ENCODE measurements at regions not wholly inside any gene's neighbourhood (a gene's known extent, or its start where the extent isn't known, plus 50 kb on each side); places are given as distances from the start of the nearest gene placed in this dataset.

DNA sequence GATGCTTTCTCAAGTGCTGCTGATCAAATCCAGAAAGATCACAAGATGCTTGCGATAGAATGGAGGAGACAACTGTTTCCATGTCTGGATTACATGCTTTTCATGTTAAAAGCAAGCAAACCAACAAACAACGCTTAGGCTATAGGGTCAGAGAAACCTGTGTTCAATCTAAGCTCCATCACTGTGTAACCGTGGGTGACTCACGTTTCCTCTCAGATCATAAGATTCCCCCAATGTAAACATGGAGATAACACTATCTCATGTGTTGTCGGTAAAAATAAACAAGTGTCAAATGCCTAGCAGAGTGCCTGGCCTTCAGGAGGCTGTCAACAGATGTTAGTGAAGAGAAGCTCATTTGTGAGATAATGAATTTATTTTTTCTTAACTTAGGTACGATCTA, 907.8 kb downstream of the NTRK3 start:
- DNase-seq (ENCODE audit: low read depth), result no peak
- H3K4me3 ChIP-seq (ENCODE audit: low read depth, low read length), result no peak overlapping the region

DNA sequence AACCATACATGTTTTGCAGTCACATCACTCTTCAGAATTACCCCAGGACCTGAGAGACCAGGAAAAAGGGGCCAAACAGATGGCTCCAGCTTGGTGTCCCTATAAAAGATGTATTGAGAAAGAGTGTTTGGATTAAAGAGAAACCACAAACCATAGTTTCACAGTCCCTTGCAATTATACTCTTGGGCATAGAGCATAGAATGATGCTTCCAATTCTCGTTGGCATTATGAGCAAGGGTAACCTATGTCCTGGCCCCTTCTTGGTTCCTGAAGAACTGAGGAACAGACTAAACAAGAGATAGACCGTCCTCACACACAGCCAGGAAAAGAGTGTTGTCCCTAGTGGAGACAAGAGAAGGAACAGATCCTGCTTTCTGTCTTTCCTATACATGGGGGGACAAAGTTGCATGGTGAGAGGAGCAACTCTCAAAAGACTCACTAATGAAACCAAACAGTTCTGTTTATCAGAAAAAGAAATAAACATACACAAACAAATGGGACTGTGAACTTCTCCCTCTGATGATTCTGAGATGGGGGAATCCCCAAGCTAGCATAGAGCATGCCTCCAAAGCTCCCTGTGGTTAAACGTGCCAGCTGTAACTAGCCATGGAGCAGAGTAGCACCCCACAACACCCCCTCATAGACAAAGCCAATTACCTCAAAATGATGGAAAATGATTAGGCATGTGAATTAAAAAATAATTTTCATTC, 908.6 kb downstream of the NTRK3 start:
- H3K4me3 ChIP-seq (ENCODE audit: low read depth, low read length), result no peak overlapping the region

DNA sequence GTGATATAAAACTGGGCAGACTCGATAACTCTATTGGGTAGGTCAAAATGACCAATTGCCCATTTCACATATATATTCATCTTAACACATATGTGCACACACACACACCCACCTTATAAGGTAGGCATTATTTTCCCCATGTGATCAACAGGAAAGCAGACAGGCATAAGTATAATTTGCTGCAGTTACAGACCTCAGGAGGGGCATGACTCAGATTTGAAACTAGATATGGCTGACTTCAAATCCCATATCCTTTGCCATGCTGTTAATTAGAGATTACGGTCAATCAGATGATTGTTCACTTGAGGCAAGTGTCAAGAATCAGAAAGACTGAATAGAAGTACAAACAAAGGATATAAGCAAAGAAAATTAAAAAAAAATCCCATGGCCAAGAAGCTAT, 910.6 kb downstream of the NTRK3 start:
- no peak for DNase-seq (ENCODE audit: low read depth)

More for the DNA sequence above, 908.6 kb downstream of the NTRK3 start:
- DNase-seq (ENCODE audit: low read depth), result no peak

DNA sequence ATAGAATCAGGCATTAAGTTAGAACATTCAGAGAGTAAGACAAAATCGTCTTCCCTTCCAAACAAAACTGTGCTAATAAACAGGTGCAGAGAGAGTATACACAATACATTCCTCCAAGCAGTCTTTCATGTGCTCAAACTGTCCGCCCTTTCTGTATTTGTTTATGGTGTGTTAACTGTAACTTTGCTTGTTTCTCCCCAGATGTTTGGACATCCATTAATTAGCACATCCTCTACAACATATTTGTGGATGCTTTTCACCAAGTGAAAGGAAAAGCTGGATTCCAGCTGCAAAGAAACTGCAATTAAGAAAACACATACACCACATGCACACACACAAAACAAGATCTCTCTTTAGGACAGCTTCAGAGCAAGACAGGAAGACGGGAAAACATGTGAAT, 912.6 kb downstream of the NTRK3 start:
- no peak overlapping the region for H3K4me3 ChIP-seq (ENCODE audit: low read depth, low read length)
- no peak for DNase-seq (ENCODE audit: low read depth)

More for the DNA sequence above, 910.6 kb downstream of the NTRK3 start:
- H3K4me3 ChIP-seq (ENCODE audit: low read depth, low read length), result no peak overlapping the region

DNA sequence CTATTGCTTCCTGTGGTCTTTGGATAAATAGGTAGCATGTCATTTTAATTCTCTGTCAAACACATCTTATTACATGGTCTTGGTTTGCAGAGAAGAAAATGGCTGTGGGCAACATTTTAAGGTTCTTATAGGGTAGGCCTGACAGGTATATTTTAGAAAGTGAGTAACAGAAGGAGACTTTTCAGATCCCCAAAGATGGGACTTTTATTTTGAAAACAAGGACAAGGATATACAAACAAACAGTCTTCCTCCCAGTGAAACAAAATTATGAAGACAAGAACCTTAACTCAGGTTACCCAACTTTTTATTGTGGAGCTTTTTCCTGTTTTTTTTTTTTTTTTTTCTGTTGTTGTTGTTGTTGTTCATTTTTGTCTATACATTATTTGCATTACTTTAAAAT, 916.2 kb downstream of the NTRK3 start:
- DNase-seq (ENCODE audit: low read depth), result no peak

DNA sequence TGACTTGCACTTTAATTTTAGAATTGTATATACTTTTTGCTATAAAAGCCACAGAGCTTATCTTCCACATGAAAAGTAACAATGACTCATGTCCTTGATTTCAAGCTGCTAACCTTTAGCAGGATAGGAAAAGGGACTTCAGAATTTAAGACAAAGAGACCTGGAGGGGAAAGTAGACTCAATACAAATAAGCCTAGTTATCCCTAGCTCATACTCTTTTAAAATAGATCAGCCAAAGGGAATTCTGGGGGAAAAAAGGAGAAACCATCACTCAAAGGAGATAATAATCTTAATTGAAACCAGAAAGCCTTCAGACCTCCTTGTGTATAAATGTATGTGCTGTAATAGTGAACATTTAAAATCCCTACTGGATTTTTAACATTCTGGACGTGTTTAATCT, 930.3 kb downstream of the NTRK3 start:
- no peak for DNase-seq (ENCODE audit: low read depth)
- no peak overlapping the region for H3K4me3 ChIP-seq (ENCODE audit: low read depth, low read length)

More for the DNA sequence above, 916.2 kb downstream of the NTRK3 start:
- H3K4me3 ChIP-seq (ENCODE audit: low read depth, low read length), result no peak overlapping the region

DNA sequence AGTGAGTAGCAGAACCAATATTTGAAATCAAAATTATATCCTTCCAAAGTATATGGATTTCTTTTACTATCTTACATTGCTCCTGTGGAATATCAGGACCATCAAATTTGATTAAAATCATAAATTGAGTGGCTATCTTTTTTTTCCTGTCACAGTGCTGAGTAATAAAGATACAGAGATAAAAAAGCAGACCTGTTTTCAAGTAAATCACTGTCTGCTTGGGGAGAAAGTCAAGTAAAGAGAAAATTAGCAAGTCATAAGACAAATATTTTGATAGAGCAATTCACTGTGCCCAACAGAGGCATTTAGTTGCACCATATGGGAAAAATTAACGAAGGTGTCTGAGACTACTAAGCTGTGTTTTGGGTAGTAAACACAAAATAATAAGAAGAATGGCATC, 933.7 kb downstream of the NTRK3 start:
- DNase-seq (ENCODE audit: low read depth), result no peak
- H3K4me3 ChIP-seq (ENCODE audit: low read depth, low read length), result no peak overlapping the region

DNA sequence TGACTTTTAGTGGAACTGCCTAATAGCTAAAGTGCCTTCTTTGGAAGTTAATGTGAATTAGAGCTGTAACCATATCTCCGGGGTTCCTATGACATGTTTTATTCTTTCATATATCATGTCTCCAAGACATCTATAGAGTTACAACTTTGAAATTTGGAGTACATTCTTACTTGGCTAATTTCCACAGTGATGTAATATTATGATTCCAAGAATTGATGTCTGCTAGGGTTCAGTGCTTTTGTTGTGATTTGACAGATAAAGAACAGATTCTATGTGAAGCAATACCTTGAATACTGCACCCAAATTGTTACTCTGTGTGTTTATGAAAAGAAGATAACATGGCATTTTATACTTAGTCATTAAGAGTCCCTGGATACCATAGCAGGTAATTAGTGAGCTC, 934.3 kb downstream of the NTRK3 start:
- no peak for DNase-seq (ENCODE audit: low read depth)
- H3K4me3 ChIP-seq (ENCODE audit: low read depth, low read length), result no peak overlapping the region

DNA sequence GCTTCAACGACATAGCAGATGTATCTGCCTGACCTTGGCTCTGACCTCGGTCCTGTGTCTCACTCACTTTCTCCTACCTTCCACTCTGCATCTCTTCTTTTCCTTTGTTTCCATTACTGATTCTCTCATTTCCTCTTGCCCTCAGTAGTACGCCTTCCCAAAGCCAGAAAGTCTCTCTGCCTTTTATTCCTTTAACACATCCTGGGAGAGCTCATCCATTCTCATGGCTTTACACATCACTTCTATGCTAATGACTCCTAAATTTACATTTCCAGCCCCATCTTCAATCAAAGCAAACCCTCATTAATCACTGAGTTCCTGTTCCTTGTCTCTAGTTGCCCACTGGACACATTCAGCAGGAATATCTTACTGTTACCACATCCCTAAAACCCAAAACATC, 938.6 kb downstream of the NTRK3 start:
- H3K4me3 ChIP-seq (ENCODE audit: low read depth, low read length), result no peak overlapping the region
- DNase-seq (ENCODE audit: low read depth), result no peak

DNA sequence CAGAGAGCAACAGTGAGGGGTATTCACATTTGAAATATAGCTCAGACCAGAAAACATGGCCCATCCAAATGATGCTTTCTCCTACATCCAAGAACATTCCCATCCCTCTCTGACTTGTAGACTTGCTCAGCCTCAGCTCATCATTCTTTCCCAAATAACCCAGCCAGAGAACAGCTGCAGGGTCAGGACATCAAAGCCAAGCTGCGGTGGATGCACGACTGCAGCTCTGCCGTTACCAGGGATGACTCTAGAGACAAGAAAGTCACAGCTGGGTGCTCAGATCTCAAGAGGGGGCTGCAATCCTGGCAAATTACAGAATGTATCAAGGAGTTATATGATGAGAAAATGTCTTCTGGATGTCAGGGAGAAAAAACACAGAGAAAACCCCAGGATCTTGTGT, 944.3 kb downstream of the NTRK3 start:
- DNase-seq (ENCODE audit: low read depth), result no peak
- no peak overlapping the region for H3K4me3 ChIP-seq (ENCODE audit: low read depth, low read length)

DNA sequence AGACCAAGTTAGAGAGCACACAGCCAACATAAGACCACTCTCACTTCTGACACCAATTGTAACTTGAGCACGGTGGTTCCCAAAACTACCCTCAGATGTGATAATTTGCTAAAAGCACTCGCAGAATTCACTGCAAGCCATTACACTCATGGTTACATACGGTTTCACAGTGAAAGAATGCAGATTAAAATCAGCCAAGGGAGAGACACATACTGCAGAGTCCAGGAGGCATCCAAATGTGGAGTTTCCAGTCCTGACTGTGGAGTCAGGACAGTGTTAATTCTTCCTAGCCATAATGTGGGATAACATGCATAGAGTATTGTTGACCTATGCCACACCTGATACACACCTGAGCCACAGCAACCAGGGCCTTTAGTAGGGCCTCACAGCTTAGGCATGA, 956.4 kb downstream of the NTRK3 start:
- DNase-seq (ENCODE audit: low read depth), result no peak

DNA sequence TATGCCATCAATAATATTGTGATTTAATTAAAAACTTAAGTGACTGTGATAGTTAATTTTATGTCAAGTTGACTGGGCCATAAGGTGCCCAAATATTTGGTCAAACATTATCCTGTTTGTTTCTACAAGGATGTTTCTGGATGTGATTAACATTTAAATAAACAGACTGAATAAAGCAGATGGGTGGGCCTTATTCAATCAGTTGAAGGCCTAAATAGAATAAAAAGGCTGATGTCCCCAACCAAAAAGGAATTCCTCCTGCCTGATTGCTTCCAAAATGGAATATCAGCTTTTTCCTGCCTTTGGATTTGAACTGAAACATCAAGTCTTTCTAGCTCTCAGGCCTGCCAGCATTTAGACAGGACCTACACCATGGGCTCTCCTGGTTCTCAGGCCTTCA, 961.7 kb downstream of the NTRK3 start:
- no peak for DNase-seq (ENCODE audit: low read depth)
- no peak overlapping the region for H3K4me3 ChIP-seq (ENCODE audit: low read depth, low read length)

More for the DNA sequence above, 956.4 kb downstream of the NTRK3 start:
- no peak overlapping the region for H3K4me3 ChIP-seq (ENCODE audit: low read depth, low read length)

DNA sequence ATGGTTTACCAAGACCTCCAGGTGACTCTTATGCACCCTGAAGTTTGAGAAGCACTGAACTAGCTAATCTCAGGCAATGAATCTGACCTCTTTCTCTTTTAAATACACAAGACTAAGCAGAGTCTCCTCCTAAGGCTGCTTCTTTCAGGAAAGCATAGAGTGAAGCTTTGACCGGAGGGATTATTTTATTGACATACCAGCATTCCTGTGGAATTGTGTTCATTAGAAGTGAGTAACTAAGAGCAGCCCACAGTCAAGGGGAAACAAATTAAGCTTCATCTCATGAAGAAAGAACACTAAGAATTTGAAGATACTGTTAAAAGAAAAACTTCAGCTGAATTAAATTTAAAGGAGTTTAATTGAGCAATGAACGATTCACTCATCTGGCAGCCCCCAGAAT, 963.5 kb downstream of the NTRK3 start:
- H3K4me3 ChIP-seq (ENCODE audit: low read depth, low read length), result no peak overlapping the region
- no peak for DNase-seq (ENCODE audit: low read depth)

DNA sequence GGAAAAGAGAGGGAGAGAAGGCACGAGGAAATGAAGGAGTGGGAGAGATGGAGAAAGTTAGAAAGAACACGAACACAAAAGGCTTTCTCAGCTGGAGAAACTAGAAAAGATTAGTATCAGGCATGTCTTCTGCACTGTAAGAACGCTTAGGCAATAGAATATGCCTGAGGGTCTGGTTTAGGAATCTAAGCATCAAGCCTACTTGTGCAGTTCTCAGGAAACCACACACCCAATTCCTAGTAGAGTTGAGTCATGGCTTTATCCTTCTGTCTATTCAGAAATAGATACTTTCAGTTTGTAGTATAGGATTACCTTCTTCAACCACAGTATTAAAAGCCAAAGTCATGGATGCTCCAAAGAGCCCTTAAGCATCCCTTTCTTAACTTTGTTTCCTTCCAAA, 969.4 kb downstream of the NTRK3 start:
- peak; percentile 14 for DNase-seq (ENCODE audit: low read depth)
- no peak overlapping the region for H3K4me3 ChIP-seq (ENCODE audit: low read depth, low read length)

DNA sequence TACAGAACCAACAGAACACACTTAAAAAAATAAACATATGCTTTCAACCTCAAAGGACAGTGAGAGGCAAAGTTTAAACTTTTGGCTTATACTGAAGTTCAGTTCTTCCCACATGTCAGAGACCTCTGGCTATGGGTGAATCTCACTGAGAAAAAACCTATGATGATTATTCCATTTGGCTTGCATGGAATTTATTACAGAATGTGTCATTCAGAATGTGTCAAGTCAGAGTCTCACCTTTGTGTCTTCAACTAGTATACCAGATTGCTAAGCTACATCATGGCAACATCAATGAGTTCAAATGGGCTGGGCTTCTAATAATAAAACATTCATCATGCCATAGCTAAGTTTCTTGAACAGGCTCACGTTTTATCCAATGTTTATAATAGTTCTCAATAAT, 987.0 kb downstream of the NTRK3 start:
- no peak overlapping the region for H3K4me3 ChIP-seq (ENCODE audit: low read depth, low read length)
- no peak for DNase-seq (ENCODE audit: low read depth)

DNA sequence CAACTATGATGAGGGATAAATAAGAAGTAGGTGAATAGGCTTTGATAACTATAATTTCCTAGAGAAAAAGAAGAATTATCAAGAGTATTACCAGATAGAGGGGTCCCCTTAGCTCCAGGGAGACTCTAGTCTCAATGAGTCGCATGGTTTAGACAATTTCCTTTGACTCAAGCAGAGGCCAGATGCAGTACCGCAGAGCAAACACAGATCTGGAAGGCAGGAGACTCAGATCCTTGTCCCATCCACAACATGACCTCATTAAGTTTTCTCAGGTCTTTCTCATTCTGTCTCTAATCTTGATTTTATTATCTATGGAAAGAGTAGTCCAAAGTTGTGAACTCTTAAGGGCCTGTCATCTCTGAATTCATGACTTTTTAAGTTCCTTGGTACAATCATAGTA, 987.9 kb downstream of the NTRK3 start:
- DNase-seq (ENCODE audit: low read depth), result no peak
- H3K4me3 ChIP-seq (ENCODE audit: low read depth, low read length), result no peak overlapping the region

DNA sequence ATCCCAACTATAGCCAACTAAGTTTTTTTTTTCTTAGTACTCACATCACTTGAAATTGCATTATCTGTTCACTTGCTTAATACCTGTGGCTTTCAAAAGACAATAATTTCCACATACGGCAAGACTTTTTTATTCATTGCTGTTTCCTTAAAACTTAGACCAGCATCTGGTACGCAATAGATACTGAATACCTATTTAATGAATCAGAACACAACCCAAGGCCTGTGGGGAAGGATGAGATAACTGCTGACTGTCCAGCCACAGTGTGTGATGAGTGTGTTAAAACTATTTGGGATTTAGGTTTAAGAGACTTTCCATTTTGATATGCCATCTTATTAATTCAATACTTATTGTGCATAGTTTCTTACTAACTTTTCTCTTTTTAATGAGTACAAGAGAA, 988.7 kb downstream of the NTRK3 start:
- H3K4me3 ChIP-seq (ENCODE audit: low read depth, low read length), result no peak overlapping the region
- DNase-seq (ENCODE audit: low read depth), result peak; percentile 52

DNA sequence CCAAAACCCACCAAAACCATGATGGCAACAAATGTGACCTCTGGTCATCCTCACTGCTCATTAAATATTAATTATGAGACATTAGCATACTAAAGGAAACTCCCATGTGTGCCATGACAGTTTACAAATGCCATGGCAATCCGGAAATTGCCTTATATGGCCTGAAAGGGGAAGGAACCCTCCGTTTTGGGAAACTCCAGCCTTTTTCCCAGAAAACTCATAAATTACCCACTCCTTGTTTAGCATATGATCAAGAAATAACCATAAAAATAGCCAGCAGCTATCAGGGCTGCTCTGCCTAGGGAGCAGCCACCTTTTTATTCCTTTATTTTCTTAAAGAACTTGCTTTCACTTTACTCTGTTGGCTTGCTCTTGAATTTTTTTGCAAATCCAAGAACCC, 992.7 kb downstream of the NTRK3 start:
- DNase-seq (ENCODE audit: low read depth), result no peak
- H3K4me3 ChIP-seq (ENCODE audit: low read depth, low read length), result no peak overlapping the region

DNA sequence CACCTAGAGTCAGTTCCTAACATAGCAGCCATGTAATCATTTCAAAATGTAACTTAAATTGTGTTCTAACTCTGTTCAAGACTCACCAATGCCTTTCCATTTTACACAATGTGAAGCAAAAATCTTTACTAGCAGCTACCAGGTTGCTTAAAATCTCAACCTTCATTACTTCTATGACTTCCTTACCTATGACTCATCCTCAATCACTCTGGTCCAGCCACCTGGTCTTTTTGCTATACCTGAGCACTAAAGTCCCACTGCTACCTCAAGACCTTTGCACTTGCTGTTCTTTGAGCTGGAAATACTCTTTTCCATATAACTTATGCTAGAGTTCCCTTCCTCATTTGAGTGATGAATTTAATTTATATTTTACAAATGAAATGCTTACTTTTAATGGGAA, 993.2 kb downstream of the NTRK3 start:
- no peak overlapping the region for H3K4me3 ChIP-seq (ENCODE audit: low read depth, low read length)
- DNase-seq (ENCODE audit: low read depth), result no peak

DNA sequence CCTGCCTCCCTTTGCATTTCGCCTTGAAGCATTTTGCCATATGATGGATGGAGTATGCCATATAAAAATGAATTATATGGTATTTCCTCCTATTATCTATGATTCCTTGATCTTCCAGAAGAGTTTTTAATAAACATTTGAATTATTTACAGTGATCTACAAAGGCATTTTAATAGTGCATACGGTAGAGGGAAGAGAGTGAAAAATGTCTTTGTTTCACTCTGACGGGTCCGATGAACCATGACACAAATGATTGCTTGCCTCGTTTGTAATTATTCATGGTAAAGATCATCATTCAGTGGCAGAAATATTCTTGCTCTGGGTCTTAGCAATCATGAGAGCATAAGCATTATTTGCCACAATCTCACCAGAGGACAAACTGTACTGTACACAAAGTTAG, 1010.9 kb downstream of the NTRK3 start:
- DNase-seq (ENCODE audit: low read depth), result no peak
- H3K4me3 ChIP-seq (ENCODE audit: low read depth, low read length), result no peak overlapping the region

DNA sequence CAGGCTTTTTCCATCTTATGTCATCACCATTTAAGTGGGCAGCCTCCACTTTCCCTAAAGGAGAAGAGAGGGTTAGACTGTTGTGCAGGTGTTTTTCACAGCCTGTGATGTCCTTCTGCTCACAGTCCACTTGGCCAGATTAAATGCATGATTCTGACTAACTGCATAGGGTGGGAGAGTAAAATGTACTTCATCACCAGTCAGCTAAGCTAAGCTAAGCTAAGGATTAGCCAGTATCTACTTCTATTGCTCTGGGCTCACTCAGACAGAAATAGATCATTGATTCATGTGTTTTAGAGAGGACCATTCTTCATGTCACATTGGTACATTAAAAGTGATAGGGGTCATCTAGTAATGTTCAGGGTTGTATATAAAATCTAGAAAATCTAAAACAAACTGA, 1013.1 kb downstream of the NTRK3 start:
- DNase-seq (ENCODE audit: low read depth), result no peak
- H3K4me3 ChIP-seq (ENCODE audit: low read depth, low read length), result no peak overlapping the region
